ENCODE measurements at regions not wholly inside any gene's neighbourhood (a gene's known extent, or its start where the extent isn't known, plus 50 kb on each side); places are given as distances from the start of the nearest gene placed in this dataset.

DNA sequence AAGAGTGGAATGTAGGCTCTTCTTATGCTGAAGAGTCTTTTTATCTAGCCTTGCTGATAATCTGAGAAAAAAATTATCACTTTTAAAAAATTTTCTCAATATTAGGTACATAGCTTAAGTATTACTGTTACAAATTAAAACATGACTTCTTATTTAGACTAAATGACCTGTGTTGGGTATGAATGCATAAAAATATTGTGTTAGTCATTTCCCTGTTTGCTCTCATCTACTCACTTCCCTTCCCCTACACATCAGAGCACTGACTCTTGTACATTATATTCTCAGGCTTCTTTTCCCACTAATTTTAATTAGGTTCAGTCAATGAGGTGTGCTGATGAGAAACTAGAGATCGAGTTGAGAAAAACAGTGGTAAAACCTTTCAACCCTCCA lies 881.0 kb downstream of the PCDH18 start:
- no peak overlapping the region for H3K9ac ChIP-seq (ENCODE audit: low read length in 2 of 2)
- no peak overlapping the region for H3K27ac ChIP-seq (ENCODE audit: low read length)
- no peaks in the 10 kb centered on the region for H3K9me3 ChIP-seq (ENCODE audit: control insufficient read depth in 2 of 2, low read length in 2 of 2)
- no peak overlapping the region for H3K4me3 ChIP-seq (ENCODE audit: low read length in 2 of 2)
- H3K27me3 ChIP-seq (ENCODE audit: control insufficient read depth in 1 of 2, insufficient read depth in 2 of 2, low read length in 2 of 2), result no peaks in the 10 kb centered on the region
- H3K36me3 ChIP-seq (ENCODE audit: control insufficient read depth in 2 of 2, insufficient read depth in 2 of 2, low read length in 2 of 2), result no peaks in the 10 kb centered on the region
- H3K4me1 ChIP-seq (ENCODE audit: control insufficient read depth, insufficient read depth, low read length), result no peaks in the 10 kb centered on the region

DNA sequence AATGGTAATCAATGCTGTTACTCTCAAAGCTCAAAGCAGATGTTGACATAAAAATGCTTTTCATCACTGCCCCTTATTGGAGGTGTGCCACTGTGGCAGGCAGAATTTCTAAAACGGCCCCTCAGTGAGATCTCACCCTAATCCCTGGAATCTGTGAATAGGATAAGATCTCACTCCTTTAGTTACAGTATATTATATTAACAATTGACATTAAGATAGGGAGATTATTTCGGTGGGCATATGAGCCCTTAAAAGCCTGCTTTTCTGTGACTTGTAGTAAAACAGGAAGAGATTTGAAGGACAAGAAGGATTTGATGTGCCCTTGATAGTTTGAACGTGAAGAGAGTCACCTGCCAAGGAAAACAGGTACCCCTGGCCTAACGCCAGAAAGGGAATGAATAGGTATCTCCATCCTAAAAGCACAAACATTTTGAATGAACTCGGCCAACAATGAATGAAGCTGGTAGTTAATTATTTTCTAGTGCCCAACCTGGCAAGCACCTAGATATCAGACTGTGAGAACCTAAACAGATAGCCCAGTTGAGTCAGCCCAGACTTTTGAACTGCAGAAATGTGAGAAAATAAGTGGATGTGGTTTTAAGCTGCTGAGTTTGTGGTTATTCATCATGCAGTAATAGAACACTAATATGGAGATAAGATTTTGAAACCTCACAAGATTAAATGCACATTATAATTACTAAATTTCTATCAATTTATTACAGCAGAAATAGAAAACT lies 881.6 kb downstream of the PCDH18 start:
- Histone ChIP-seq H3K9ac (ENCODE audit: low read length in 2 of 2) (no peak overlapping the region), H3K9me3 (ENCODE audit: control insufficient read depth in 2 of 2, low read length in 2 of 2) (no peaks in the 10 kb centered on the region), H3K4me3 (ENCODE audit: low read length in 2 of 2) (no peak overlapping the region), H3K4me1 (ENCODE audit: control insufficient read depth, insufficient read depth, low read length) (no peaks in the 10 kb centered on the region), H3K36me3 (ENCODE audit: control insufficient read depth in 2 of 2, insufficient read depth in 2 of 2, low read length in 2 of 2) (no peaks in the 10 kb centered on the region), H3K27ac (ENCODE audit: low read length) (no peak overlapping the region), H3K27me3 (ENCODE audit: control insufficient read depth in 1 of 2, insufficient read depth in 2 of 2, low read length in 2 of 2) (no peaks in the 10 kb centered on the region)

DNA sequence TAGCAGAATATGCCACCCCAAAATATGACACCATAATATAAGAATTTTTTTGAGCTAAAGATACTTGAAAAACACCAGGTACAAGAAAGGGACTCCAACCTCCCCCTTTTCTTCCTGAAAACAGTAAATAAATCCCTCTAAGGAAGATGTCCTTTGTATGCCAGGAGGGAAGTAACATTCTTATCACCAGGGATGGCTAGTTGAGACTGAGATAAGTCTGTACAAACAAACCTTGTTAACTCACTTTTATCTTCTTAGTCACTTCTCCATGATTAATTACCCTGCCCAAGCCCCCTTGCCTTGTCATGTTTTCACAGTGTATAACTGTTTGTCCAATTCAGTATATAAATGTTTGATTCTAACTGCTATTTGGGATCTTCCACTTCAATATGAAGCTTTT lies 888.0 kb downstream of the PCDH18 start:
- no peaks in the 10 kb centered on the region for H3K36me3 ChIP-seq (ENCODE audit: control insufficient read depth in 2 of 2, insufficient read depth in 2 of 2, low read length in 2 of 2)
- no peak overlapping the region for H3K27ac ChIP-seq (ENCODE audit: low read length)
- no peak overlapping the region for H3K9ac ChIP-seq (ENCODE audit: low read length in 2 of 2)
- no peak overlapping the region for H3K4me3 ChIP-seq (ENCODE audit: low read length in 2 of 2)
- no peaks in the 10 kb centered on the region for H3K4me1 ChIP-seq (ENCODE audit: control insufficient read depth, insufficient read depth, low read length)
- H3K9me3 ChIP-seq (ENCODE audit: control insufficient read depth in 2 of 2, low read length in 2 of 2), result no peaks in the 10 kb centered on the region
- no peaks in the 10 kb centered on the region for H3K27me3 ChIP-seq (ENCODE audit: control insufficient read depth in 1 of 2, insufficient read depth in 2 of 2, low read length in 2 of 2)

DNA sequence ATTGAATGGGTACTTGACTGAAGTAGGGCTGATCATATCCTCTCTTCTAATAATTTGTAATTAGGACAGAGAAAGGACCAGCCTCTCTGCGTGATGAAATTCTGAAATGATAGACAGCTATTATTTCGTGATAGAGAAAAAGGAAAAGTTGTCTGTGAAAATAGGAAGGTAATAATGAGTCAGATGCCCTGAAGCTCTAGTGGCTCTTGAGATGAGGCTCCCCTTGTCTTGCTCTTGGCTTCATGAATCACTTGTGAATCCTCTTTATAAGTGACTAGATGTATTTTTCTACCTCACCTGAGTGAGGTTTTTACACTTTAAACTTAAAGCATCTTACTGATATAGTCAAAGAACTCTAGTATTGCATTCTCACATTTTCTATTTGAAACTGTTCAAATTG lies 888.9 kb downstream of the PCDH18 start:
- Histone ChIP-seq H3K4me1 (ENCODE audit: control insufficient read depth, insufficient read depth, low read length) (no peaks in the 10 kb centered on the region), H3K27me3 (ENCODE audit: control insufficient read depth in 1 of 2, insufficient read depth in 2 of 2, low read length in 2 of 2) (no peaks in the 10 kb centered on the region), H3K9me3 (ENCODE audit: control insufficient read depth in 2 of 2, low read length in 2 of 2) (no peaks in the 10 kb centered on the region), H3K36me3 (ENCODE audit: control insufficient read depth in 2 of 2, insufficient read depth in 2 of 2, low read length in 2 of 2) (no peaks in the 10 kb centered on the region), H3K4me3 (ENCODE audit: low read length in 2 of 2) (no peak overlapping the region), H3K9ac (ENCODE audit: low read length in 2 of 2) (no peak overlapping the region), H3K27ac (ENCODE audit: low read length) (no peak overlapping the region)

DNA sequence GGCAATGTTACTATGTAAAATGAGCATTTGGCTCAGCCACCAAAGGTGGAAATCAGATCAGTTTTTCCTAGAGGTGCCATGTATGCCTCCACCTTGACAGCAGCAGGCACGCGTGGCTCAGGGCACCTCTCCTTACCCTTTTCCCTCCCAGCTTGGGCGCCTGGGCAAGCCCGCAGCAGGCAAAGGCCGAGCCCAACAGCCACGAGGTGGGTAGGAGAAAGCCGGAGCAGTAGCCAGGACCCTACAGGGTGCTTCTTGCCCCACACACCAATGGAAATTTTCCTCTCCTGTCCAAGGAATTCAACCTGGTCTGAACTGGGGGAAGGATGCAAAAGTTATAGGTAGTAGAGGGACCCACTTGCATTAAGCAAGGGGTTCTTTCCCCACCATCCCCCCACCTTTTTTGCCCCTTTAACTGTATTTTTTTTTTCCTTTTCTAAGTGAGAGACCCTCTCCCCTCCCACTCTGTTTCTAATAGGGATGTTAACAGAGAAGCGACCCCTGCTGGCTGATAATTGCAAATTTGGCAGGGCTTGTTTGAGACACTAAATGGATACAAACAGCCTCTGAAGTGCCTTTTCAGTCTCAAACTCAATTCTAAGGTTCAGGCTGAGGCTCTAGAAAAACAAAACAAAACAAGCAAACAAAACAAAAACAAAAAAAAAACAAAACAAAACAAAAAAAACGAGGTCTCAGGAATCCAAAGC lies 895.1 kb downstream of the PCDH18 start:
- no peak overlapping the region for H3K9ac ChIP-seq (ENCODE audit: low read length in 2 of 2)
- no peaks in the 10 kb centered on the region for H3K27me3 ChIP-seq (ENCODE audit: control insufficient read depth in 1 of 2, insufficient read depth in 2 of 2, low read length in 2 of 2)
- H3K9me3 ChIP-seq (ENCODE audit: control insufficient read depth in 2 of 2, low read length in 2 of 2), result no peaks in the 10 kb centered on the region
- no peak overlapping the region for H3K27ac ChIP-seq (ENCODE audit: low read length)
- no peaks in the 10 kb centered on the region for H3K36me3 ChIP-seq (ENCODE audit: control insufficient read depth in 2 of 2, insufficient read depth in 2 of 2, low read length in 2 of 2)
- H3K4me3 ChIP-seq (ENCODE audit: low read length in 2 of 2), result no peak overlapping the region
- no peaks in the 10 kb centered on the region for H3K4me1 ChIP-seq (ENCODE audit: control insufficient read depth, insufficient read depth, low read length)

DNA sequence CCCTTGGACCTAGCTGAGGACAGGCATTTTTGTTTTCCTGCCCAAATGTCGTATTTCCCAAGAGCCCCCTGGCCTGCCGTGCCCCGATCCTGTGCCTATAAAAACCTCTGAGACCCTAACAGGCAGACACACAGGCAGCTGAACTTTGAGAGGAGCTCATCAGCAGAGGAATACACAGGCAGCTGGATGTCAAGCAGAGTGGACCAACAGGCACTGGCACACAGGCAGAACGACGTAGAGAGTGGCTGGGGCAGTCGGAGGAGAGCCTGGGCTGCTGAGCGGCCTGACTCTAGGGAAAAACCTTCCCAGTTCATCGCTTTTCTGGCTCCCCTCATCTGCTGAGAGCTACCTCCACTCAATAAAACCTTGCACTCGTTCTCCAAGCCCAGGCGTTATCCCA lies 896.1 kb downstream of the PCDH18 start:
- Histone ChIP-seq H3K27me3 (ENCODE audit: control insufficient read depth in 1 of 2, insufficient read depth in 2 of 2, low read length in 2 of 2) (no peaks in the 10 kb centered on the region), H3K27ac (ENCODE audit: low read length) (no peak overlapping the region), H3K9ac (ENCODE audit: low read length in 2 of 2) (no peak overlapping the region), H3K9me3 (ENCODE audit: control insufficient read depth in 2 of 2, low read length in 2 of 2) (no peaks in the 10 kb centered on the region), H3K4me3 (ENCODE audit: low read length in 2 of 2) (no peak overlapping the region), H3K36me3 (ENCODE audit: control insufficient read depth in 2 of 2, insufficient read depth in 2 of 2, low read length in 2 of 2) (no peaks in the 10 kb centered on the region), H3K4me1 (ENCODE audit: control insufficient read depth, insufficient read depth, low read length) (no peaks in the 10 kb centered on the region)

DNA sequence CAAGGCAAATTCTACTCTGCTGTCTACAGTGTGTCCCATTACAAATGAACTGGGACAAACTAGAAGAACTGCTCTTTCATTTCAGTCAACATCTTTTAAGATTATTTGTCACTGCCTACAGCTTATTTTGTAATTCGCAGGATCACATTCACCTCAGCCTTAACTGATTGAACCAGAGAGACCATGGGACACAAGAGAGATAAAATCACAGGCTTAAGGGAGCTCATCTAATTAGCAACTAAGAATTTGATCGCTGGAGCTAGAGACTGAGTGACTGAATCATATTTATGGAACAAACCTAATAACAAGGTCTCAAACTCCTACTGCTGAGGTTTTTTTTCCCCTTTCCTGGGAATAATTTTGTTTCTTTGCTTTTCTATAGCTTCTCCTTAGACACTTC lies 898.2 kb downstream of the PCDH18 start:
- H3K4me1 ChIP-seq (ENCODE audit: control insufficient read depth, insufficient read depth, low read length), result no peaks in the 10 kb centered on the region

DNA sequence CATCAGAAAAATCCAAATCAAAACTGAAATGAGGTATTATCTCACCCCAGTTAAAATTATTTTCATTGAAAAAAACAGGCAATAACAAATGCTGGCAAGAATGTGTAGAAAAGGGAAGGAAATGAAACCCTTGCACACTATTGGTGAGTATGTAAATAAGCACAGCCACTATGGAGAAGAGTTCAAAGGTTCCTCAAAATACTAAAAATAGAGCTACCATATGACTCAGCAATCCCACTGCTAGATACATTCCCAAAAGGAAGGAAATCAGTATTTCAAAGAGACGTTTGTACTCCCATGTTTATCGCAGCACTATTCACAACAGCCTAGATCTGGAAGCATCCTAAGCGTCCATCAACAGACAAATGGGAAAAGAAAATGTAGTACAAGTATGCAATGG lies 932.4 kb downstream of the PCDH18 start:
- H3K9me3 ChIP-seq (ENCODE audit: control insufficient read depth in 2 of 2, low read length in 2 of 2), result no peaks in the 10 kb centered on the region
- H3K4me3 ChIP-seq (ENCODE audit: low read length in 2 of 2), result no peak overlapping the region
- no peaks in the 10 kb centered on the region for H3K4me1 ChIP-seq (ENCODE audit: control insufficient read depth, insufficient read depth, low read length)
- no peaks in the 10 kb centered on the region for H3K36me3 ChIP-seq (ENCODE audit: control insufficient read depth in 2 of 2, insufficient read depth in 2 of 2, low read length in 2 of 2)
- no peak overlapping the region for H3K27ac ChIP-seq (ENCODE audit: low read length)
- H3K27me3 ChIP-seq (ENCODE audit: control insufficient read depth in 1 of 2, insufficient read depth in 2 of 2, low read length in 2 of 2), result no peaks in the 10 kb centered on the region
- H3K9ac ChIP-seq (ENCODE audit: low read length in 2 of 2), result no peak overlapping the region

More for the DNA sequence above, 898.2 kb downstream of the PCDH18 start:
- no peaks in the 10 kb centered on the region for H3K9me3 ChIP-seq (ENCODE audit: control insufficient read depth in 2 of 2, low read length in 2 of 2)
- no peak overlapping the region for H3K9ac ChIP-seq (ENCODE audit: low read length in 2 of 2)
- no peaks in the 10 kb centered on the region for H3K36me3 ChIP-seq (ENCODE audit: control insufficient read depth in 2 of 2, insufficient read depth in 2 of 2, low read length in 2 of 2)
- no peak overlapping the region for H3K4me3 ChIP-seq (ENCODE audit: low read length in 2 of 2)
- no peak overlapping the region for H3K27ac ChIP-seq (ENCODE audit: low read length)
- H3K27me3 ChIP-seq (ENCODE audit: control insufficient read depth in 1 of 2, insufficient read depth in 2 of 2, low read length in 2 of 2), result no peaks in the 10 kb centered on the region

DNA sequence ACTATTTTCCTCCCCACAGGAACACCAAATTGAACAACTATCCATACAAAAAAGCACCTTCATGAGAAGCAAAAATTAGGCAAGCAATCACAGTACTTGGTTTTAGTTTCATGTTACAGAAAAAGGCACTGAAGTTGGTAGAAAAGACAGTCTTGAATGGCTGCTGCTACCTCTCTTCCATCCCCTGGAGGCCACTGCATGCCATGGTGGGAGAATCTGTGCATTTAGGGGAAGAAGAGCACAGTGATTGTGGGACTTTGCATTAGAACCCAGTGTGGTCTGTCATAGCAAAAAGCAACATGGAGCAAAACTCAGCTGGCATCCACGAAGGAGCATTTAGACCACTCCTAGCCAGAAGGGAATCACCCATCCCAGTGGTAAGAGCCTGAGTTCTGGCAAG lies 941.9 kb downstream of the PCDH18 start:
- Histone ChIP-seq H3K27ac (ENCODE audit: low read length) (no peak overlapping the region), H3K9me3 (ENCODE audit: control insufficient read depth in 2 of 2, low read length in 2 of 2) (peaks cover 0 to 2% of the 10 kb centered on the region in 2 donors), H3K9ac (ENCODE audit: low read length in 2 of 2) (no peak overlapping the region), H3K36me3 (ENCODE audit: control insufficient read depth in 2 of 2, insufficient read depth in 2 of 2, low read length in 2 of 2) (no peaks in the 10 kb centered on the region), H3K27me3 (ENCODE audit: control insufficient read depth in 1 of 2, insufficient read depth in 2 of 2, low read length in 2 of 2) (no peaks in the 10 kb centered on the region), H3K4me1 (ENCODE audit: control insufficient read depth, insufficient read depth, low read length) (no peaks in the 10 kb centered on the region), H3K4me3 (ENCODE audit: low read length in 2 of 2) (no peak overlapping the region)

DNA sequence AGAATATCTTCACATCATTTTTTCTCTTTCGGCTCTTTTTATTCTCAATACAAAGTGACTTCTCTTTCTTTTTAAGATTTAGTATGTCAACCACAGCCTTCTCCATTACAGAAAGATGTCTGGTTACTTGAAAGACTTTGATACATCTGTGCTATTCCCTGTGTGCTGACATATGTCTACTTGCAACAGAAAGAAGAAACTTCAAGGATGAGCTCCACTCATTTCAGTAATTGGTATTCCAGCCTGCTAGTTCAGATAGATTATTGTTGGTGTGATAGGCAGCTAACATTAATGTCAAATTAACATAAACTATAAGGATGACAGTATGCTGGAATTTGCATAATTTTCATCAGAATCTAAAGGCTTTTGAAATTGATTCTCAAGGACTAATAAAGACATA lies 948.7 kb downstream of the PCDH18 start:
- Histone ChIP-seq H3K4me1 (ENCODE audit: control insufficient read depth, insufficient read depth, low read length) (no peaks in the 10 kb centered on the region), H3K27ac (ENCODE audit: low read length) (no peak overlapping the region), H3K9me3 (ENCODE audit: control insufficient read depth in 2 of 2, low read length in 2 of 2) (no peaks in the 10 kb centered on the region), H3K9ac (ENCODE audit: low read length in 2 of 2) (no peak overlapping the region), H3K4me3 (ENCODE audit: low read length in 2 of 2) (no peak overlapping the region), H3K36me3 (ENCODE audit: control insufficient read depth in 2 of 2, insufficient read depth in 2 of 2, low read length in 2 of 2) (no peaks in the 10 kb centered on the region), H3K27me3 (ENCODE audit: control insufficient read depth in 1 of 2, insufficient read depth in 2 of 2, low read length in 2 of 2) (no peaks in the 10 kb centered on the region)

DNA sequence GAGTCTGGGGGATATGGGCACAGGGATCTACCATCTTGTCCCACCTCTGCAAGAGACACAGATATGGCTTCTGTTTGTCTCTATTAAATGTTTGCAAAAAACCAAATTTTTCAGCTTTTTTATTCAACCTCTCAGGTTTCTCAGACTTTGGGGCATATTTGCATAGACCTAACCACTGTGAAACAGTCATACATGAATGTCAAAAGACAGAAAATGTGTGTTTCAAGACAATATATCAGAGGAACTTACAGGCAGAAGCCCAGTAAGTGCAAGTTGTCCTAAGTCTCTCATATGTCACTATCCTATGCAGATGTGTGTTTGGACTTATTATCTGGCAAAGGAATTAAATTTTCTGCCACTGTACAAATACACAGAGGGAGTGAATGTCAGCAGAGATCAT lies 951.2 kb downstream of the PCDH18 start:
- no peak overlapping the region for H3K9ac ChIP-seq (ENCODE audit: low read length in 2 of 2)
- H3K27ac ChIP-seq (ENCODE audit: low read length), result no peak overlapping the region
- H3K4me3 ChIP-seq (ENCODE audit: low read length in 2 of 2), result no peak overlapping the region
- no peaks in the 10 kb centered on the region for H3K9me3 ChIP-seq (ENCODE audit: control insufficient read depth in 2 of 2, low read length in 2 of 2)
- H3K27me3 ChIP-seq (ENCODE audit: control insufficient read depth in 1 of 2, insufficient read depth in 2 of 2, low read length in 2 of 2), result no peaks in the 10 kb centered on the region
- H3K4me1 ChIP-seq (ENCODE audit: control insufficient read depth, insufficient read depth, low read length), result no peaks in the 10 kb centered on the region
- H3K36me3 ChIP-seq (ENCODE audit: control insufficient read depth in 2 of 2, insufficient read depth in 2 of 2, low read length in 2 of 2), result no peaks in the 10 kb centered on the region

Data from stomach smooth muscle (tissue), 2 donors.